LNCaP clone FGC (cell line): ENCODE measurements at regions not wholly inside any gene's neighbourhood (a gene's known extent, or its start where the extent isn't known, plus 50 kb on each side); places are given as distances from the start of the nearest gene placed in this dataset.
"Not testable (repeated sequence)": the region's sequence is repeated elsewhere in the genome, so short reads cannot be mapped to it uniquely, and the experiment has no call there.

Source experiments
- DNase-seq: peaks from one replicate; pipeline ENCODE4 v3.0.0-alpha.2; 2011; ENCODE audit warnings: low read depth
- H3K4me3 ChIP-seq: 2 replicates; pipeline ENCODE4 v1.5.1; 2011; ENCODE audit warnings: mild to moderate bottlenecking, low read depth, low read length, control low read depth
- TF ChIP-seq, protein P1 (sequence below): IDR thresholded peaks from 2 replicates; pipeline ENCODE4 v1.5.1; 2012; ENCODE audit warnings: mild to moderate bottlenecking; ENCODE audit not compliant: control insufficient read depth, insufficient read depth; ENCODE audit errors: extremely low read depth

DNA sequence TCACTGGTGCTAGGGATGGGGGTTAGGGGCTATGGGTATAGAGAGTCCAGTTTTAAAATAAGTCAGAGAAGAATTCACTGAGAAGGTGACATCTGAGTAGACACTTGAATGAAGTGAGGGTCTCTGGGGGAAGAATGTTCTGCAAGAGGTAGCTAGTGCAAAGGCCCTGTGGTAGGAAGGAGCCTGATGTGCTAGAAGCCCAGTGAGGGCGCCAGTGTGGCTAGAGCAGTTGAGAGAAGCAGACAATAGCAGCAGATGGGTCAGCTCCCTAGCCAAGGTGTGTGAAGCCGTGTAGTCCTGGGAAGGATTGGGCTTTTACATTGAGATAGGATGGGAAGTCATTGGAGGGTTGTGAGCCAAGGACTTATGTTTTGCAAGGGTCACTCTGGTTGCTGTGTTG lies 105.8 kb upstream of the PELI1 start:
- TF ChIP-seq, protein P1, sequence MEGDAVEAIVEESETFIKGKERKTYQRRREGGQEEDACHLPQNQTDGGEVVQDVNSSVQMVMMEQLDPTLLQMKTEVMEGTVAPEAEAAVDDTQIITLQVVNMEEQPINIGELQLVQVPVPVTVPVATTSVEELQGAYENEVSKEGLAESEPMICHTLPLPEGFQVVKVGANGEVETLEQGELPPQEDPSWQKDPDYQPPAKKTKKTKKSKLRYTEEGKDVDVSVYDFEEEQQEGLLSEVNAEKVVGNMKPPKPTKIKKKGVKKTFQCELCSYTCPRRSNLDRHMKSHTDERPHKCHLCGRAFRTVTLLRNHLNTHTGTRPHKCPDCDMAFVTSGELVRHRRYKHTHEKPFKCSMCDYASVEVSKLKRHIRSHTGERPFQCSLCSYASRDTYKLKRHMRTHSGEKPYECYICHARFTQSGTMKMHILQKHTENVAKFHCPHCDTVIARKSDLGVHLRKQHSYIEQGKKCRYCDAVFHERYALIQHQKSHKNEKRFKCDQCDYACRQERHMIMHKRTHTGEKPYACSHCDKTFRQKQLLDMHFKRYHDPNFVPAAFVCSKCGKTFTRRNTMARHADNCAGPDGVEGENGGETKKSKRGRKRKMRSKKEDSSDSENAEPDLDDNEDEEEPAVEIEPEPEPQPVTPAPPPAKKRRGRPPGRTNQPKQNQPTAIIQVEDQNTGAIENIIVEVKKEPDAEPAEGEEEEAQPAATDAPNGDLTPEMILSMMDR: no peak
- DNase-seq: no peak

DNA sequence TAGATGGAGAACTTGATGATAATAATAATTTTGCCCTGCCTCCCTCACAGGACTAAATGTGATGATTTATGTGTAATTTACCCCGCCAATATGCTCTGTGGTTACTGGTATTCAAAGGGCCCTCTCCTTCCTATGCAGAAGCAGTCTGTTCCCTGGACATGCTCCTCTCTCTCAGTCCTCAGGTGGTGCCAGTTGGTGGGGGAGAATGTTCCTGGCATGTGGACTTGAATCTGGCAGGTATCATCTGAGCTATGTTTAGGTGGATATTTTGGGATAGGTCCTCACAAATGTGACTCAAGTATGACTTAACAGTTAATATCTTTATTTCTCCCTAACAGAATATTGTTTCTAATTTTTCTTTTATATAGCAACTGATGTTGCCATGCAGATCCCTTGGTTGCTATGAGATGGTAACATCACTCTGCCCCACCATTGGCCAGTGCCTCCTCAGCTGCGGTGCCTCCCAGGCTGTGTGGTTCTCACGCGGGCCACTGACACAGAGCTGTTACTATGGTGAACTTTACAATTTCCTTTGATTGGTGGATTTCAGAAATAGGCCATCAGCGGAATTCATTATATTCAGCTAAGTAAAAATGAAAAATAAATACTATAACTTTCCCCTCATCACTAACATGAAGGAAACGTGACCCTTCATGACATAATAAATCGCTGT lies 106.7 kb upstream of the PELI1 start:
- DNase-seq: no peak
- TF ChIP-seq, protein P1: no peak
- no peak overlapping the region for H3K4me3 ChIP-seq

More for the DNA sequence above, 105.8 kb upstream of the PELI1 start:
- no peak overlapping the region for H3K4me3 ChIP-seq

DNA sequence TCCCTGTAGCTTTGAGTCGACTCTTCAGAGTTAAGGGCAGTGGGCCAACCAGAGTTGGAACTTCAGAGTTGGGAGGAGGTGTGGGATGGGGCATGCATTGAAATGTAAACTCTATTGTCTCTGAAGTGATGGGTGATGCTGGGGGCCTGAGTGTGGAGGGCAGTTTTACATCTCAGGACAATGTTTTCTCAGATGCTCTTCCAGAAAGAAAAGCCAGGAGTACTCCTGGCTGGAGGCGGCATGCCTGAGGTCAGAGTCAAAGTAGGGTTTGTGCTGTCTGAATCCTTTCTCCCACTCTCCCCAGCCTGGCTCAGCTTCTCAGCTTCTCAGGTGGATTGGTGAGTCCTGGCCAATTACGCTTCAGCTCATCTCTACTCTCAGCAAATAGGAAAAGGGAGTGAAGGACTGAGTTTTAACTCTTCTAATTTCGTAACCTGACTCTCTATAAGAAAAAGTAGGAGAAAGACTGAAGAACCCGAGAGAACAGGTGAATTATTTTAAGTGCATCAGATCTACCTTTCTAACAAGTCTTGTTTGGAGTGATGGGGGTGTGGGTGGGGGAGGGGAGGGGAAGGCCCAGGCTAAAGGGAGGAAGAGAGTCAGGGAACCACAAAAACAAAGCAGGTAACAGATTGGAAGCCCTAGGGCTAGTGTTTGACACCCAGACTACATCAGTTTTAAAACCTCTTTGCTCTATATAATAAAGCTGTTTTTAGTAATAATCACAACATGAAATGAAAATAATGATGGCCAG lies 107.5 kb upstream of the PELI1 start:
- TF ChIP-seq, protein P1: no peak
- no peak for DNase-seq
- H3K4me3 ChIP-seq: no peak overlapping the region

DNA sequence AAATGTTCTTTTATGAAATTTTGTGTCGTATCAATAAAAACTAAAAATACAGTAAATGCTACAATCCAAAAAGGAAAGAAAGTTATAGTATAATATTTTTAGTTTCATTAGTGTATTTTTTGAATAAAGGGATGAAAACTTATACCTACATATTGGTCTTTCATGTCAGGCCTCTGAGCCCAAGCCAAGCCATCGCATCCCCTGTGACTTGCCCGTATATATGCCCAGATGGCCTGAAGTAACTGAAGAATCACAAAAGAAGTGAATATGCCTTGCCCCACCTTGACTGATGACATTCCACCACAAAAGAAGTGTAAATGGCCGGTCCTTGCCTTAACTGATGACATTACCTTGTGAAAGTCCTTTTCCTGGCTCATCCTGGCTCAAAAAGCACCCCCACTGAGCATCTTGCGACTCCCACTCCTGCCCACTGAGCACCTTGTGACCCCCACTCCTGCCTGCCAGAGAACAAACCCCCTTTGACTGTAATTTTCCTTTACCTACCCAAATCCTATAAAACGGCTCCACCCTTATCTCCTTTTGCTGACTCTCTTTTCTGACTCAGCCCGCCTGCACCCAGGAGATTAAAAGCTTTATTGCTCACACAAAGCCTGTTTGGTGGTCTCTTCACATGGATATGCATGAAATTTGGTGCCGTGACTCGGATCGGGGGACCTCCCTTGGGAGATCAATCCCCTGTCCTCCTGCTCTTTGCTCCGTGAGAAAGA lies 108.2 kb upstream of the PELI1 start:
- H3K4me3 ChIP-seq, DNase-seq: not testable (repeated sequence)

DNA sequence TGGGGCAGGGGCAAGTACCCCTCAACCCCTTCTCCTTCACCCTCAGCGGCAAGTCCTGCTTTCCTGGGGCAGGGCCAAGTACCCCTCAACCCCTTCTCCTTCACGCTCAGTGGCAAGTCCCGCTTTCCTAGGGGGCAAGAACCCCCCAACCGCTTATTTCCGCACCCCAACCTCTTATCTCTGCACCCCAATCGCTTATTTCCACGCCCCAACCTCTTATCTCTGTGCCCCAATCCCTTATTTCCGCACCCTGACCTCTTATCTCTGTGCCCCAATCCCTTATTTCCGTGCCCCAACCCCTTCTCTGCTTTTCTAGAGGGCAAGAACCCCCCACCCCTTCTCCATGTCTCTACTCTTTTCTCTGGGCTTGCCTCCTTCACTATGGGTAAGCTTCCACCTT lies 109.2 kb upstream of the PELI1 start:
- not testable (repeated sequence) for DNase-seq, H3K4me3 ChIP-seq

DNA sequence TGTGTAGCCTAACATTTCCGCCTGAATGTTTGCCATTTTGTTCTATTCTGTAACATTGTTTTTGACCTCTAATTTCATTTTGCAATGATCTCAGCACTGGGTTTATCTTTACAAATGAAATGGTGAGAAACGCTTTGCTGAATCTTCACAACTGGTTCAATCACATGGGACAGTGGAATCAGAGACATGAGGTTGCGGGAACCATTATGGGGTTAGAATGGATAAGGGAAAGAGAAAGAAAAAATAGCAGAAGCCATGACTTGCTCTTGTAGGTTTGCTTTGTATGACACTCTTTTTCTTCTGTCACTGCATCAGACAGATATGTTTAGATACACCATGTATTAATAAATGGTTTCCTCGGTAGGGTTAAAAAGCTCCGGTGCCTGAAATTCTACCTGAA lies 114.3 kb upstream of the PELI1 start:
- DNase-seq: no peak
- H3K4me3 ChIP-seq: no peak overlapping the region
- TF ChIP-seq, protein P1: no peak

DNA sequence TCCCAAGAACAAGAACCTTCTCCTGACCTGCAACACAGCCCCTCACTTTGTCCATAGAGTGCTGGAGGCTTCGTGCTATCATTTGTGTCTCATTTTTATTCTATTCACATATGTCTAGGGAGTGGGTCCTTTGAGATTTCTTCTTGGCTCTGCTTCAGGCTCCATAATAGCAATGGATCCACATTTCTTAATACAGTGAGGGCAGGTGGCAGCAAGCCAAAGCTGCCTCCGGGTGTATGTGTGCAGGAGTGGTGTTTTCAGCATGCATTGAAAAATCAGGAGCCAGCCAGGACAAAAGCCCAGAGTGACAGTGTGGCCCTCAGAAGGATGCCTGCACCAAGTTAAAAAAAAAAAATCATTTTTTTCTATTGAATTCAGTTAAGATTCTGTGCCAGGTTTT lies 115.1 kb upstream of the PELI1 start:
- no peak for DNase-seq
- TF ChIP-seq, protein P1: no peak
- H3K4me3 ChIP-seq: no peak overlapping the region
